ENCODE measurements at regions not wholly inside any gene's neighbourhood (a gene's known extent, or its start where the extent isn't known, plus 50 kb on each side); places are given as distances from the start of the nearest gene placed in this dataset.

DNA sequence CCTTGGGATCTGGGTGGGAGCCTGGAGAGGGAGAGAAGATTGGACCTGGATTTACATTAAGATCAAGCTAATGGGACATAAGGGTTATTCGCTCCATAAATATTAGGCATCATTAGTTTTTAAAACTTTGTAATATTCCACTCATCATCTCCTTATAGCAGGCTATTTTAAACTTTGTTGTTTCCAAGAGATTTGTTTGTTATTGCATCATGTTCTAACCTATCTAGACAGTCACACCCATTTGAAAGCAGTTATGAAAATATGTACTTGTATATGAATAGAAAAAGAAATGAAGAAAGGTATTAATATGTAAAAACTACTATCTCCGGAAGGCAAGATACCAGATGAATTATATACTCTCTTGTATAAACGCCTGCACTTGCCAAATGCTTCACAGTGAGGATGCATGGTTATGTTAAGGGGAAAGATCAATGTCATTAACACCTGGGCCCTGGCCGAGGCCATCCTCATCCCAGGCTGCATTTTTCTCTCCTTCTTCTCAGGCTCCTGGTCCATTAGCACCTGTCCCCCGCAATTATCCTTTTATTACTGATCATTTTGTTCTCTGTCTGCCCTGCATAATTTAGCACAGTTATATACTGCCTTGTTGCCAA, 468.2 kb downstream of the MATN1 start:
- TF ChIP-seq EZH2phosphoT487 (IDR thresholded peaks at IDR 0.05): no peak
- TF ChIP-seq CTCF (IDR thresholded peaks at IDR 0.05): no peak
- TF ChIP-seq EZH2 (IDR thresholded peaks at IDR 0.05): no peak

All from neural progenitor cell (in vitro differentiated cells).